Frontal cortex (tissue), 3 donors: ENCODE measurements at regions not wholly inside any gene's neighbourhood (a gene's known extent, or its start where the extent isn't known, plus 50 kb on each side); places are given as distances from the start of the nearest gene placed in this dataset.
"Not testable (repeated sequence)": the region's sequence is repeated elsewhere in the genome, so short reads cannot be mapped to it uniquely, and the experiment has no call there.

Experiments used
- DNase-seq, 2 donors: peaks; one replicate each; pipeline ENCODE4 v3.0.0; 2012; ENCODE audit warnings: low spot score in 2 of 2
- FAIRE-seq: peaks from 2 replicates; lab custom pipeline; 2012; peaks lifted over from hg19 to GRCh38; lab: Jason Lieb, UNC
- donor health status: control.
- donor health status: control.
- donor health status: control.

DNA sequence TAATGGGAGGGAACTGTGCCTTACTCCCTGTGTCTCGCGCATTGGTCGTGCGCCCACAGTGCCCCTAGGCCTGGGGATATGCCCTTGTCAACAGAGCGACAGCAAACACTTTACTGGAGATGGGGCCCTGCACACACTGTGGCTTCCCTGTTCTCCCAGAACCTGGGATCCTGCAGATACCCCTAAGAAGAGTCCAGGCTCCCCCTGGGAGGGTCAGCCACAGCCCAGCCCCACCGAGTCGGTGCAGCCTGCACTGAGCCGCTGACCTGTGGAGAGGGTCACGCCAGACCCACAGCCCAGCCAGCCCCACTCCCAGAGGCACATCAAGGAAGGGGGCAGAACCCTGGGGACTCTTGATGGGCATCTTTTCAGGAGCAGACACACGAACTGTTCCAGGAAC, 480.3 kb downstream of the TMEM121 start:
- DNase-seq, FAIRE-seq: not testable (repeated sequence)

DNA sequence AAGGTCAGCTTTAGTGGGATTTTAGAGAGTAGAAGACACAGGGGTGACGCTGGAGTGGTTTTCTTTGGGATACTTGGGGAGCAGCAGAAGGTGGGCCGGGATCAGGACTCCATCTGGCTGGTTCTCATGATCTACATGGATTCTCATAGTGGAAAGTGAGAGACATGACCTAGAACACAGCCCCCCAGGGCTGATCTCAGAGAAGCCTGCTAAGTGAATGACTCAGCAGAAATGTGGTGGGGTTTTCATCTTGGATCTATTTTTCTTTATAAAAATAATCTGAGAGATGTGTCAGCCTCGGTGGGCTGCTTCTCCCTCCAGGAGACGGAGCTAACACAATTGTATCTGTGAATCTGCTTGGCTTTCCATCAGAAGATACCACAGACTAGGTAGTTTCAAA, 484.4 kb downstream of the TMEM121 start:
- FAIRE-seq (no peak), DNase-seq (no peak)

DNA sequence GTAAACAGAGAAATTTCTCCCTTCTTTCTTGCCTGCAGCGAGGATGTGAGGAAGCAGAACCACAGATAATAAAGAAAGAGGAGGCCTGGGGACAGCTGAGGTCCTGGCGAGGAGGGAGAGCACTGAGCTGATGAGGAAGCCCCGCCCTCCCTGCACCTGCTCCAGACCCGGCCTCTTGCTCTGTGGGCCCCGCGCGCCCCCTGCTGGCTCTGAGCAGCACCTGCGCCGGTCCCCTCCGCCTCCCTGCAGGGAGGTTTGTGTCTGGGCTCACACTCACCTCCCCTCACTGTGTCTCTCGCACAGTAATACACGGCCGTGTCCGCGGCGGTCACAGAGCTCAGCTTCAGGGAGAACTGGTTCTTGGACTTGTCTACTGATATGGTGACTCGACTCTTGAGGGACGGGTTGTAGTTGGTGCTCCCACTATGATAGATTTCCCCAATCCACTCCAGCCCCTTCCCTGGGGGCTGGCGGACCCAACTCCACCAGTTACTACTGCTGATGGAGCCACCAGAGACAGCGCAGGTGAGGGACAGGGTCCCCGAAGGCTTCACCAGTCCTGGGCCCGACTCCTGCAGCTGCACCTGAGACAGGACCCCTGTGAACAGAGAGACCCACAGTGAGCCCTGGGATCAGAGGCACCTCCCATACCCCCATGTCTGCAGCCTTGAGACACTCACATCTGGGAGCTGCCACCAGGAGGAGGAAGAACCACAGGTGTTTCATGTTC, 485.4 kb downstream of the TMEM121 start:
- not testable (repeated sequence) for FAIRE-seq, DNase-seq

DNA sequence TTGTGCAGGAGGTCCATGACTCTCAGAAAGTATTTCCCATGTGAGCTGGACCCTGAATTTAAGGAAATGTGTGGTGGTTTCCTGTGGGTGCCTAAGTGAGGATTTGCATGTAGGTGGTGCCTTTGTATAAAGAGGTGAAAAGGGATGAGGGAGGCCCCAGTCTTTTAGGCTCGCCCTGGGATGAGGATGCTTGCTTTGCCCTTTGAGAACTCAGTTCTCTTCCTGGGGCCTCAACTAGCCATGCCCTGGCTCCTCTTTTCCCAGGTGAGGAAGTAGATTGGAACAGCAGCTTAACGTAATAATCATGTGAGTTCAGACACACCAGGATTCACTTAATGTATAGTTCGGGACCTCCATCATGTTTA, 486.0 kb downstream of the TMEM121 start:
- FAIRE-seq, DNase-seq: not testable (repeated sequence)

- no peak for FAIRE-seq
- DNase-seq, result no peak
Observed at GRCh38 chr14:106013879-106014376, 487.5 kb downstream of the TMEM121 start.

GRCh38 chr14:106017952-106018351, 491.6 kb downstream of the TMEM121 start:
- not testable (repeated sequence) for FAIRE-seq, DNase-seq

DNA sequence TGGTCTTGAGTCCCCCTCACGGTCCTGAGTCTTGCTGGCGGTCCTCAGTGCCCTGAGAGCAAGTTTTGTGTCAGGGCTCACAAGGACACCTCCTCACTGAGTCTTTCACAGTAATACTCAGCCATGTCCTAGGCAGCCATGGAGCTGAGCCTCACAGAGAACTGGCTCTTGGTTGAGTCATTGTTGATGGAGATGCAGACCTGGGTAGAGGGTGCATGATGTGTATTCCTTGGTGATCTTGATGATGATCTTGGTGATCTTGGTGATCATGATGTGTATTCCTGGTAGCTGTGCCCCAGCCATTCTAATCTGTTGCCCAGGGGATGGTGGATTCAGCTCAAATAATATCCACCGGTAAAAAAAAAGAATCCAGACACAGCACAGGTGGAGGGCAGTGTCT, 495.4 kb downstream of the TMEM121 start:
- DNase-seq, result no peak
- FAIRE-seq, result no peak

DNA sequence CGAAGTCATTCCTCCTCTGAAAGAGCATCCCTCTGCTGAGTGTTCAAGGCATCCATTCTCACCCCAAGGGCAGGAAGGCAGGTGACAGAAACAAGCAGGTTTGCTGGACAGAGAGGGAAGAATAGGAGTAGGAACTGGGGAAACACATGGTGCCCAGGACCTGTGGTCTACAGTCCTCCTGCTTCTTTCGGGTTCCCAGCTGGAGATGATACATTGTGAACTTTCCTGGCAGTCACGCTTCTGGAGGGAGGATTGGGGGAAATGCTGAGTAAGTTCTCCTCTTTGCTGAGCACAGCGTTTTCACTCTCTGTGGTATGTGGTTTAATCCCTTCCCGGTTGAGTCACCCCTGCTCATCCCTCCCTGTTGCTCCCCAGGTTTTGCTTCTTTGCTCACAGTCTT, 496.3 kb downstream of the TMEM121 start:
- not testable (repeated sequence) for DNase-seq, FAIRE-seq

DNA sequence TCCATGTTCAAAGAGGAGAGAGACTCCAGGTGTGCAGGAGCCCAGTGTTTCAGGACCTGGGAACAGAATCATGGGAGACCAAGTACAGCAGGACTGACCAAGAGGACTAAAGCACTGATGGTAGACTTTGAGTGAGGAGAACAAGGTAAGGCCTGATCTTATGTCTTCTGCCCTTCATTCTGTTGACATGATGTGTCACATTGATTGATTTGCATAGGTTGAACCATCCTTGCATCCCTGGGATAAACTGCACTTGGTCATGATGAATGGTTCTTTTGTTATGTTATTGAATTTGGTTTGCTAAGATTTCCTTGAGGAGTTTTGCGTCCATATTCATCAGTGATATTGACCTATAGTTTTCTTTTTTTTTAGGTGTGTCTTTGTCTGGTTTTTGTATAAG, 497.0 kb downstream of the TMEM121 start:
- FAIRE-seq, result no peak
- no peak for DNase-seq

DNA sequence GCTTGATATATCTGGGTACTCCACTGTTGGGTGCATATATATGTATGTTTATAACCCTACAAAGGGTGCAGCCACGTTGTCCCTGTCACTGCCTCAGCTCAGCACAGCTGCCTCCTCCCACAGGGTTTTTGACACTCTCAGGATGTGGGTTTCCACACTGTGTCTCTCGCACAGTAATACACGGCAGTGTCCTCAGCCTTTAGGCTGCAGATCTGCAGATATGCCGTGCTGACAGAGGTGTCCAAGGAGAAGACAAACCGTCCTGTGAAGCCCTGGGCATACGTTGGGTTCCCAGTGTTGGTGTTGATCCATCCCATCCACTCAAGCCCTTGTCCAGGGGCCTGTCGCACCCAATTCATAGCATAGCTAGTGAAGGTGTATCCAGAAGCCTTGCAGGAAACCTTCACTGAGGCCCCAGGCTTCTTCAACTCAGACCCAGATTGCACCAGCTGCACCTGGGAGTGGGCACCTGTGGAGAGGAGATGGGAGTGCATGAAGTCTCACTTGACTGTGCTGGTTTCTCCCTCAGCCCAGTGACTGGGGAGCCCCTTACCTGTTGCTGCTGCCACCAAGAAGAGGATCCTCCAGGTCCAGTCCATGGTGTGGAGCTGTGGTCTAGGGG, 498.7 kb downstream of the TMEM121 start:
- FAIRE-seq, result no peak

GRCh38 chr14:106026026-106026425, 499.6 kb downstream of the TMEM121 start:
- DNase-seq, result no peak
- no peak for FAIRE-seq

More for the DNA sequence above, 498.7 kb downstream of the TMEM121 start:
- no peak for DNase-seq

DNA sequence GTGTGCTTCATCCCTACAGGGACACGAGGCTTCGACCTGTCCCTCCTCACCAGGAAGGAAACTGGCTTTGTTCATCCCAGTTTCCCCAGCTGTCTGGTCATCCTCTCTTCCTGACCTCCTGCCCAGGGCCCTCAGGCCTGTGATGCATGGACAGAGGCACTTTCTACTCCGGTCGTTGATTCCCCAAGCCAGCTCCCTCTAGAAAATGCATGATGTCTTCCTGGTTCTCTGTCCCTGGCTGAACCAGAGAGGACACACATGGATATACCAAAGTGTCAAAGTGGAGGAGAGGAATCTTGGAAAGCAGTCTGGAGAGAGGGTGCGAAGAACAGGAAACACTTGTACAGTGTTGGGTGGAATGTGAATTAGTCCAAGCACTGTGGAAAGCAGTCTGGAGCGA, 501.4 kb downstream of the TMEM121 start:
- DNase-seq, FAIRE-seq: not testable (repeated sequence)

- FAIRE-seq (no peak), DNase-seq (no peak)
Observed at GRCh38 chr14:106029959-106030358, 503.6 kb downstream of the TMEM121 start.

- FAIRE-seq (no peak), DNase-seq (no peak)
Observed at GRCh38 chr14:106037380-106037779, 511.0 kb downstream of the TMEM121 start.

GRCh38 chr14:106038263-106038662, 511.9 kb downstream of the TMEM121 start:
- DNase-seq (no peak), FAIRE-seq (no peak)

- no peak for FAIRE-seq
- no peak for DNase-seq
Observed at GRCh38 chr14:106039400-106039799, 513.0 kb downstream of the TMEM121 start.

GRCh38 chr14:106044515-106044914, 518.1 kb downstream of the TMEM121 start:
- DNase-seq (no peak), FAIRE-seq (no peak)

DNA sequence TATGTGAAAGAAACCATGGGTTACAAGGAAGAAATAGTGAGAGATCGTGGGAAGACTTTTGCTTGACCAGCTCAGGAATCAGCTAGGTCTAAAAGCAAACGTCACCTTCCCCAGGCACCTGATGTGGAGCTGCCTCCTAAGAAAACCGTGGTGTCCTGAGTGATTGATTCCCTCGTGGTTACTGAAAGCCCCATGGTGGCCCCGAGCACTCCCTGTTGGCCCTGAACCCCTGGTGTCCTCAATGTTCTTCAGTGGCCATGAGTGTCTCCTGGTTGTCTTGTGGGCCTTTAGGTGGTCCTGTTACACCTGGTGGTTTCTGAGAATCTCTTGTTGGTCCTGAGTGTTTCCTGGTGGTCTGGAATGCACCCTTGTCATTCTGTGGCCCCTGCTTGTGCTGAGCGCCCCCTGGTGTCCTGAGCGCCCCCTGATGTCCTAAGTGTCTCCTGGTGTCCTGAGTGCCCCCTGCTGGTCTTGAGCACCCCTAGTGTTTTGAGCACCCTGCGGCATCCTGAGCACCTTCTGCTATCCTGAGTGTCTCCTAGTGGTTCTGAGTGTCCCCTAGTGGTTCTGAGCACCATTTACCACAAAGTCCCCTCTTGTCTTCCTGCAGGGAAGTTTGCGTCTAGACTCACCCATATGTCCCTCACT, 518.7 kb downstream of the TMEM121 start:
- no peak for FAIRE-seq
- no peak for DNase-seq

DNA sequence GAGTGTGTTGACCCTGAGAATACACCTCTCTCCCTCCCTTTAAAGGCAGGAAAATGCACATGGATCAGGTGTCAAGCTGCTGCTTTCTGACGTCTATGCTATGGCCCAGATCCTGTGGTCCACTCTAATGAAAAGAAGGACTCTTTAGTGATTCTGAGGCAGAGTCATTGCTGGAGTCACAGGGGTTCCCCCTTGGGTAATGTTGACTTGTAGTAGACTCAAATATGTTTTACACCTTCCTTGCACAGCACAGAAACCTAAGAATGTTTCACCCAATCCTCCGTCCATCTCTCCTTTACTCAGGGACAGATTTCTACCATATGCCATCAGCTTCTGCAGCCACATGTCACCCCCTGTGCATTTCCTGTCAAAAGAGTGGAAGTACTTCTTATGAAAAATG, 525.4 kb downstream of the TMEM121 start:
- DNase-seq (no peak), FAIRE-seq (no peak)

- no peak for DNase-seq
- FAIRE-seq, result no peak
Observed at GRCh38 chr14:106055289-106055688, 528.9 kb downstream of the TMEM121 start.

DNA sequence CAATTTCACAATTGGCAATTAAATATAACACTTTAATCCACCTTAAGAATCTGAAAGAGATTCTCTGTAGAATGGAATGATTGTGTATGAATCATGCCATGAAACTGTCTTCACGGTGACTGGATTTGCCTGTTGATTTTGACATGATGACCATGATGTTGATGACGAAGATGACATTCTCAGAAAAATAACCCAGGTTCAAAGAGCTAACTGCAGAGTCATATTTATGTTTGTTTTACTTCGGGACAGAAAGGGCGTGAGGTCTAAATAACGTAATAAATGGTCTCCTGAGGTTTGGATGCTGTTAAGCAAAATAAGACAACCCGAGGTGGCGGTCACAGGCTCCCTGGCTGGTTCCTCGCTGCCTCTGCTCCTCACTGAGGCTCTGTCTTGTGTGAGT, 532.0 kb downstream of the TMEM121 start:
- FAIRE-seq (no peak), DNase-seq (no peak)
